Epithelial cell of proximal tubule (primary cell): ENCODE measurements at regions not wholly inside any gene's neighbourhood (a gene's known extent, or its start where the extent isn't known, plus 50 kb on each side); places are given as distances from the start of the nearest gene placed in this dataset.
"Not testable (repeated sequence)": the region's sequence is repeated elsewhere in the genome, so short reads cannot be mapped to it uniquely, and the experiment has no call there.

Experiments used
- DNase-seq: peaks from one replicate; pipeline ENCODE4 v3.0.0-alpha.2; 2011; ENCODE audit warnings: low read depth
- H3K4me3 ChIP-seq: 2 replicates; pipeline ENCODE4 v1.5.1; 2011; ENCODE audit warnings: low read depth, mild to moderate bottlenecking, low read length
- TF ChIP-seq, protein P1 (sequence below): conservative IDR thresholded peaks from 2 replicates; pipeline ENCODE4 v1.5.1; 2012; ENCODE audit warnings: low read depth, mild to moderate bottlenecking, low read length

DNA sequence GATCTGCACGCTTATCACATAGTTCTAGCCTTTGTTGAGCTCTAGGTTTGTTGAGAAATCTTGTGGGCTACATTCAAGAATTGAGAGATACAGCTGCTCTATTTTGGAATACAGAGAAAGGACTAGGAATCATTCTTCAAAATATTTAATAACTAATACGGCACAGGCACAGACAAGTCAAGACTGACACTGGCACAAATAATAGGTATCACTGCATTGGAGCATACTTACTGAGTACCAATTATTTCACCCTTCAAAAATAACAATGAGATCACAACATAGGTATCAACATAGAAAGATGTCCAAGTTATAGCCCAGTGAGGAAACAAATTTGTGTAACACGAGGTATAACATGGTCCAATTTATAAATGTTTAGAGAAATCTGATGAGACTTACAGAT, 133.7 kb upstream of the TSC22D2 start:
- TF ChIP-seq, protein P1, sequence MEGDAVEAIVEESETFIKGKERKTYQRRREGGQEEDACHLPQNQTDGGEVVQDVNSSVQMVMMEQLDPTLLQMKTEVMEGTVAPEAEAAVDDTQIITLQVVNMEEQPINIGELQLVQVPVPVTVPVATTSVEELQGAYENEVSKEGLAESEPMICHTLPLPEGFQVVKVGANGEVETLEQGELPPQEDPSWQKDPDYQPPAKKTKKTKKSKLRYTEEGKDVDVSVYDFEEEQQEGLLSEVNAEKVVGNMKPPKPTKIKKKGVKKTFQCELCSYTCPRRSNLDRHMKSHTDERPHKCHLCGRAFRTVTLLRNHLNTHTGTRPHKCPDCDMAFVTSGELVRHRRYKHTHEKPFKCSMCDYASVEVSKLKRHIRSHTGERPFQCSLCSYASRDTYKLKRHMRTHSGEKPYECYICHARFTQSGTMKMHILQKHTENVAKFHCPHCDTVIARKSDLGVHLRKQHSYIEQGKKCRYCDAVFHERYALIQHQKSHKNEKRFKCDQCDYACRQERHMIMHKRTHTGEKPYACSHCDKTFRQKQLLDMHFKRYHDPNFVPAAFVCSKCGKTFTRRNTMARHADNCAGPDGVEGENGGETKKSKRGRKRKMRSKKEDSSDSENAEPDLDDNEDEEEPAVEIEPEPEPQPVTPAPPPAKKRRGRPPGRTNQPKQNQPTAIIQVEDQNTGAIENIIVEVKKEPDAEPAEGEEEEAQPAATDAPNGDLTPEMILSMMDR, result no peak
- no peak overlapping the region for H3K4me3 ChIP-seq
- DNase-seq, result no peak

DNA sequence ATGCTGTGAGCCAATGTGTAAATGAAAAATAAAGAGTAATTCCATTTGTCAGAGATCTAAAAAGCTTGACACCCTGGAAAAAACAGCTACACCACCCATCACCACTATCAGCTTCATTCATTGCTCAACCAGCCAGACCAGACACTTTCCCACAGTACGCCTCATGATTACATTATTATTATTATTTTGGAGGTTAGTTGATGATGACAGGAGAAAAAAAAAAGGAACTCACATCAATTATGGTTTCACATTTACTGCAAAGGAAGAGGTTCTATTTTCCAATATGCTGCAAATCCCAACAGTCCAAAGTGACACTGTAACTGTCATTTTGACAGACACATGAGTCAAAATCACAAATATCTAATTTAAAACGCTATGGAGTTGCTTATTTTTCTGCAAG, 134.7 kb upstream of the TSC22D2 start:
- DNase-seq, result no peak
- TF ChIP-seq, protein P1, result no peak
- no peak overlapping the region for H3K4me3 ChIP-seq

DNA sequence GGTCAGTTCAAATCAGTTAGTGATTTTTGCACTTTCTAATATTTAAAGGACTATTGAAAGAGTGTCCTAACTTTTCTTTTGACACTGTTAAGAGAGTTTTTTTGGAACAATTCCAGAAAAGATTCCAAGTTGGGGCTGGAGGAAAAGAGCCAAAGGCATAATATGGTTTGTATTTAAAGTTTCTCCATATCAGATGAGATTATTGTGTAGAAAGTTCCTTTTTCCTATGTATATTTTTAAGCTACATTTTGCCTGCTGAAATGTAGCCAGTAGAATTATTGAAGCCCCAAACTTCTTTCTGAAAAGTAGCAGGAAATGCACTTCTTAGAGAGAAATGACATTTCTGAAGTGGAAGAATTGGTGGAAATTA, 136.5 kb upstream of the TSC22D2 start:
- TF ChIP-seq, protein P1, result no peak
- no peak overlapping the region for H3K4me3 ChIP-seq
- no peak for DNase-seq

DNA sequence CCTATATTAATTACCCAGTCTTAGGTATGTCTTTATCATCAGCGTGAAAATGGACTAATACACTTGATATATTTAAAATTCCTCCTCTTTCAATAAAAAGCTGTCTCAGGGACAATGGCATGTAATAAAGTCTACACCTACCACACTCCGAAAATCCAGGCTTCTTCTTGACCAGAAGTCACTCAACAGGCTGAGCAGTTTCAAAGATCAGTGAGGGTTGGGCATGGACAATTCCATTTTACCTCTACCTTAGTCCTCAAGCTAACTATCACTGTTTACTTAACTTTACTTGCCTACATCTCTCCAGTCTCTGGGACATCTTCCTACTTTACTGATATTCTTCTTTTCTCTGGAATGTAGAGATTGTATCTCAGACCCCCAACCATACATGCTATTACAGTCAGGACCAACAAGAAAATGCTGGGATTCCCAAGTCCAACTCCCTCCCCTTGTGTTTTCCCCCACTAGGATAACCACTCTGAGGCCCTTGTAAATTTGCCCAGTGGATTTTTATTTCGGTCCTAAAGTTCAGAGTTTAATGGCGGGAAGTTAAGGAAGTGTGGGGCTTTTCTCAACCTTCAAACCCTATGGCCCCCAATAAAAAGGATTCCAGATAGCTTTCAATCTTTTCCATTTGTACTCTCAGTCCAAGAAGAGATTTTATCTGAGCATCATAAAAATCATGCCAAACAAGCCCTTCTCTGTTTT, 137.1 kb upstream of the TSC22D2 start:
- no peak overlapping the region for H3K4me3 ChIP-seq
- TF ChIP-seq, protein P1, result no peak
- no peak for DNase-seq

DNA sequence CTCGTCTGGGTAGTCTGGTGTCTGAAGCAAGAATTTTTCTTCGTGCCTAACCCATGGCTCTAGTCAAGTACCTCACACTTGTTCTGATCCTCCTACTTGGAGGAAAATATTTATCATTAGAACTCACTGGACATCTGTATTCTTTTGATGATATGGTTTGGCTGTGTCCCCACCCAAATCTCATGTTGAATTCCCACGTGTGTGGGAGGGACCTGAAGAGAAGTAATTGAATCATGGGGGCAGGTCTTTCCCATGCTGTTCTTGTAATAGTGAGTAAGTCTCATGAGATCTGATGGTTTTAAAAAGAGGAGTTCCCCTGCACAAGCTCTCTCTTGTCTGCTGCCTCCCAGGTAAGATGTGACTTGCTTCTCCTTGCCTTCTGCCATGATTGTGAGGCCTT, 137.7 kb upstream of the TSC22D2 start:
- DNase-seq, H3K4me3 ChIP-seq: not testable (repeated sequence)

DNA sequence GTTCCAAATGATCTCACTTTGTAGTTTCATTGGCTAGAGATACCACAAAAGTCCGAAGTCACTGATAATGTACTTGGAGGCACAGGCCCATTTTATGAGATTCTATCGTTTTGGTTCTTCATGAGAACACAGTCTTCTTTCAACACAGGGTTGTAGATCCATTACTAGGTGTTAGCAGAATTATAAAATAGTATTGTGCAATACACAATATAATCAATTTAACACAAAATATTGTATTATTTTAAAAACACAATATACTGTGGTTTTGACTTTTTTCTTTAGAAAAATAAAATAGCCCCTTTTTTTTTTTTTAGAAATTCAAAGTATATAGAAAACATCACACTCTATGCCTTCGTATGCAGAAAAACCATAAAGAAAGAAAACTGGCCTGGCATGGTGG, 138.6 kb upstream of the TSC22D2 start:
- no peak overlapping the region for H3K4me3 ChIP-seq
- DNase-seq, result no peak
- TF ChIP-seq, protein P1, result no peak

DNA sequence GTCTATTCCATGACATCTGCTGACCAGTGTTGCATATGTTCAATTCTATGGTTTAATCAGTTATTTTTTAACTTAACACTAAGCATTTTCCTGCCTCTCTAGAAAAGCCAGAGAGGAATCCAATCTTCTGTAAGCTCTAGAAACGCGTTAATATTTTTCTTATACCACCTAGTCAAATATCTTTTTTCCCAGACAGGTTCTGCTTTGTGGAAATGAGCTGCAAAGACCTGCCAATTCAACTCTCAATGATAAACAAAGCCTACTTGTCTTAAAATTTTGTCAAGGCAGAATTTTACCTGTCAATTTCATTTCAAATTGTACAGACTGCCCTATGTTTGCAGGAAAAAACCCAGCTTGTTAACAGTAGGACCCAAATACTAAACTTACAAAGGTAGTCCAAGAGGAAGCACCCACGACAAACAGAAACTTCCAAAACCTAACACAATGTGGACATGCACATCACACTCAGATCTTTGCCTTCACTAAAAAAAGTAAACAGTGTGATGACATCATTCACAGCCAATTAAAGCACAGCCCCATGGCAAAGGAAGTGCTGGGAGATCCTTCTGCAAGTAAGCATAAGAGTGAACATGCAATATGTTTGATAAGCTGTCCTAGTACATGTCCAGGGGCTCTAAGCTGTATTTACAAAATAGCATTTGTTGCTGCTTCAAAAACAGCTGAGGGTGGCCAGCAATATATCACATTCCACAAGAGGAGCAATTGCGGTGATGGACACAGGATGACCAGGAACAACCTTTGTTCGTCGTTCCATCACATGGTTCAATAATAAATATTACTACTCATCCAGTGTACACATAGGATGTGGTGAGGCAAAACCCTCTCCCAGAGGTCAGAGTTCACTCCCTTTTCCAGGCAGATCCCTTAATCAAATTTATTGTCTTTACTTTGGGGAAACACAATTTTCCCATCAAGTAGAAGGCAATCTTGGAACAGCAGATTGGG, 139.4 kb upstream of the TSC22D2 start:
- TF ChIP-seq, protein P1, result no peak
- no peak overlapping the region for H3K4me3 ChIP-seq
- DNase-seq, result no peak
